ENCODE measurements at regions not wholly inside any gene's neighbourhood (a gene's known extent, or its start where the extent isn't known, plus 50 kb on each side); places are given as distances from the start of the nearest gene placed in this dataset.

DNA sequence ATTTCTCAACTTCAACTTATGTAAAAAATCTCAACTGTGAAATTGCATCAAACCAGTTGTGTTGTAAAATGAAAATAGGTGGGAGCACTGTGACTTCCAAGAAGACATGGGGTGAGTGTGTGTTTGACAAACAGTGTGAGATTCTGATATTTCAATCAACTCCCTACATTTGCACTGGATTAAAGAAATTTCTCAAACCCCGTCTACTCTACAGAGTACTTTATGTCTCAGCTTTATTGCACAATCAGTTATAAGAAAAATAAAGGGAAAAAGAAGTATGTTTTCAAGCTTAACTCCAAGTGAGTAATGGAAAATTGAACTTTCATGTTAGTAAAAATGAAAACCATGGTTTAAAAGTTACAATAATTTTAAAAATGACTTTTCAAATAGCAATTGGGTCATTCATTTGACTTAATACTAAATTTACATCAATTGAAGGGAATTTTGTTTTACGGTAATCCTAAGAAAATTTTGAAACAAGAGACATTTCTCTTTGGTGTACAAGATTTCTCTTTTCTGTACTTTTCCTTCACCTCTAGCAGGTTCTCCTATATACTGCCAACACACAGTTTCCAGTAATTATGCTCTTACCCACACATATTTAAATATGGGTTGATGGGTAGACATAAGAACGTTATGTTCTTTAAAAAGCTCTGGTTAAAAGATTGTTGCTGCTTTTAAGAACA, 80.3 kb downstream of the CDO1 start:
- TF ChIP-seq, protein P1, sequence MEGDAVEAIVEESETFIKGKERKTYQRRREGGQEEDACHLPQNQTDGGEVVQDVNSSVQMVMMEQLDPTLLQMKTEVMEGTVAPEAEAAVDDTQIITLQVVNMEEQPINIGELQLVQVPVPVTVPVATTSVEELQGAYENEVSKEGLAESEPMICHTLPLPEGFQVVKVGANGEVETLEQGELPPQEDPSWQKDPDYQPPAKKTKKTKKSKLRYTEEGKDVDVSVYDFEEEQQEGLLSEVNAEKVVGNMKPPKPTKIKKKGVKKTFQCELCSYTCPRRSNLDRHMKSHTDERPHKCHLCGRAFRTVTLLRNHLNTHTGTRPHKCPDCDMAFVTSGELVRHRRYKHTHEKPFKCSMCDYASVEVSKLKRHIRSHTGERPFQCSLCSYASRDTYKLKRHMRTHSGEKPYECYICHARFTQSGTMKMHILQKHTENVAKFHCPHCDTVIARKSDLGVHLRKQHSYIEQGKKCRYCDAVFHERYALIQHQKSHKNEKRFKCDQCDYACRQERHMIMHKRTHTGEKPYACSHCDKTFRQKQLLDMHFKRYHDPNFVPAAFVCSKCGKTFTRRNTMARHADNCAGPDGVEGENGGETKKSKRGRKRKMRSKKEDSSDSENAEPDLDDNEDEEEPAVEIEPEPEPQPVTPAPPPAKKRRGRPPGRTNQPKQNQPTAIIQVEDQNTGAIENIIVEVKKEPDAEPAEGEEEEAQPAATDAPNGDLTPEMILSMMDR (IDR thresholded peaks at IDR 0.05), result no peak
- no peak for TF ChIP-seq POLR2A (IDR thresholded peaks at IDR 0.05)
